Cardiac fibroblast (primary cell): ENCODE measurements at regions not wholly inside any gene's neighbourhood (a gene's known extent, or its start where the extent isn't known, plus 50 kb on each side); places are given as distances from the start of the nearest gene placed in this dataset.

Experiments used
- DNase-seq, 2 donors: peaks; one replicate each; pipeline versions ENCODE4 v3.0.0 to v3.0.0-alpha.2; 2010; ENCODE audit warnings: low read depth in 2 of 2
- H3K4me3 ChIP-seq, 2 donors: replicated peaks in 1 of 2; 1 replicate in 1 of 2; 2 replicates in 1 of 2; pipeline ENCODE4 v1.5.1; 2011; ENCODE audit warnings: low read depth in 2 of 2, low read length in 2 of 2, mild to moderate bottlenecking in 2 of 2, moderate library complexity in 1 of 2
- TF ChIP-seq, protein P1 (sequence below): IDR thresholded peaks from one replicate; pipeline ENCODE4 v1.5.1; 2011; ENCODE audit warnings: low read depth, mild to moderate bottlenecking, low read length, inconsistent platforms

GRCh38 chr5:64437496-64437895 lies 68.3 kb upstream of the RGS7BP start:
- TF ChIP-seq, protein P1, sequence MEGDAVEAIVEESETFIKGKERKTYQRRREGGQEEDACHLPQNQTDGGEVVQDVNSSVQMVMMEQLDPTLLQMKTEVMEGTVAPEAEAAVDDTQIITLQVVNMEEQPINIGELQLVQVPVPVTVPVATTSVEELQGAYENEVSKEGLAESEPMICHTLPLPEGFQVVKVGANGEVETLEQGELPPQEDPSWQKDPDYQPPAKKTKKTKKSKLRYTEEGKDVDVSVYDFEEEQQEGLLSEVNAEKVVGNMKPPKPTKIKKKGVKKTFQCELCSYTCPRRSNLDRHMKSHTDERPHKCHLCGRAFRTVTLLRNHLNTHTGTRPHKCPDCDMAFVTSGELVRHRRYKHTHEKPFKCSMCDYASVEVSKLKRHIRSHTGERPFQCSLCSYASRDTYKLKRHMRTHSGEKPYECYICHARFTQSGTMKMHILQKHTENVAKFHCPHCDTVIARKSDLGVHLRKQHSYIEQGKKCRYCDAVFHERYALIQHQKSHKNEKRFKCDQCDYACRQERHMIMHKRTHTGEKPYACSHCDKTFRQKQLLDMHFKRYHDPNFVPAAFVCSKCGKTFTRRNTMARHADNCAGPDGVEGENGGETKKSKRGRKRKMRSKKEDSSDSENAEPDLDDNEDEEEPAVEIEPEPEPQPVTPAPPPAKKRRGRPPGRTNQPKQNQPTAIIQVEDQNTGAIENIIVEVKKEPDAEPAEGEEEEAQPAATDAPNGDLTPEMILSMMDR: no peak
- peak in 1 of 2 donors; percentile 2 for DNase-seq

GRCh38 chr5:64451551-64451950 lies 54.3 kb upstream of the RGS7BP start:
- no peak for DNase-seq
- H3K4me3 ChIP-seq: no peak overlapping the region
- TF ChIP-seq, protein P1: no peak

More at GRCh38 chr5:64437496-64437895, 68.3 kb upstream of the RGS7BP start:
- no peak overlapping the region for H3K4me3 ChIP-seq

DNA sequence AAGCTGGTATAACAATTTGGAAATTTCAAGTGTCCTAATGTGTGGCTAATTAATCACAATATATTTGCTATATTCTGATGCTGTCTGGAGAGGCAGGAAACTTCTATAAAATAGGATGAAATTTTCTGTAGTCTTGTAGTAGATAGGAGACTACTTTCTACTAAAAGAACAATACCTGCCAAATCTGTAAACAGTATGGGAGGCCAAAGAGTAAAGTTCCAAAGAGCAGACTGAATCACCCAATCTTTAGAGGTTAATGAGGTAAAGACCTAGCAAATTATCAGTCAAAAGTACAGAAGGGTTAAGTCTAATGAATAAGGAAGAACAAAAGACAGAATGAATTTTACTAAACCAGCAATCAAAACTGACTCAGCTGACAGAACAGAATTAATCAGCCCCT lies 52.4 kb upstream of the RGS7BP start:
- TF ChIP-seq, protein P1: no peak
- no peak for DNase-seq
- H3K4me3 ChIP-seq: no peak overlapping the region
